Putamen (tissue), 1 donor: ENCODE measurements at regions not wholly inside any gene's neighbourhood (a gene's known extent, or its start where the extent isn't known, plus 50 kb on each side); places are given as distances from the start of the nearest gene placed in this dataset.
A peak's percentile ranks its signal among the peaks of the same experiment; 100 is the strongest.

ENCODE experiments used
- DNase-seq: peaks from one replicate; pipeline ENCODE4 v3.0.0-alpha.2; 2016; ENCODE audit warnings: low spot score

- DNase-seq, result no peak
These were observed 277.6 kb upstream of the SORCS1 start for GRCh38 chr10:107442035-107442505.

- no peak for DNase-seq
These were observed 276.2 kb upstream of the SORCS1 start for GRCh38 chr10:107440741-107441140.

- no peak for DNase-seq
These were observed 273.4 kb upstream of the SORCS1 start for GRCh38 chr10:107437921-107438320.

- DNase-seq, result no peak
These were observed 272.1 kb upstream of the SORCS1 start for GRCh38 chr10:107436568-107436967.

GRCh38 chr10:107434854-107435253 is 270.3 kb upstream of the SORCS1 start:
- DNase-seq, result no peak

GRCh38 chr10:107434201-107434600 is 269.7 kb upstream of the SORCS1 start:
- no peak for DNase-seq

- DNase-seq, result no peak
These were observed 269.1 kb upstream of the SORCS1 start for GRCh38 chr10:107433605-107434004.

GRCh38 chr10:107430446-107430845 is 265.9 kb upstream of the SORCS1 start:
- DNase-seq, result no peak

- no peak for DNase-seq
These were observed 262.5 kb upstream of the SORCS1 start for GRCh38 chr10:107427016-107427415.

- no peak for DNase-seq
These were observed 261.5 kb upstream of the SORCS1 start for GRCh38 chr10:107425931-107426553.

- DNase-seq, result no peak
These were observed 260.1 kb upstream of the SORCS1 start for GRCh38 chr10:107424628-107425027.

- DNase-seq, result no peak
These were observed 259.4 kb upstream of the SORCS1 start for GRCh38 chr10:107423903-107424302.

- no peak for DNase-seq
These were observed 258.2 kb upstream of the SORCS1 start for GRCh38 chr10:107422681-107423080.

- DNase-seq, result no peak
These were observed 255.7 kb upstream of the SORCS1 start for GRCh38 chr10:107420196-107420595.

- DNase-seq, result no peak
These were observed 253.7 kb upstream of the SORCS1 start for GRCh38 chr10:107418085-107418806.

- DNase-seq, result no peak
These were observed 252.9 kb upstream of the SORCS1 start for GRCh38 chr10:107417446-107417845.

GRCh38 chr10:107415446-107415845 is 250.9 kb upstream of the SORCS1 start:
- no peak for DNase-seq

GRCh38 chr10:107413971-107414370 is 249.5 kb upstream of the SORCS1 start:
- no peak for DNase-seq

GRCh38 chr10:107409522-107409921 is 245.0 kb upstream of the SORCS1 start:
- peak; percentile 16 for DNase-seq

GRCh38 chr10:107398115-107398514 is 233.6 kb upstream of the SORCS1 start:
- DNase-seq, result no peak

GRCh38 chr10:107391901-107392300 is 227.4 kb upstream of the SORCS1 start:
- no peak for DNase-seq

GRCh38 chr10:107390563-107390962 is 226.1 kb upstream of the SORCS1 start:
- DNase-seq, result no peak

- no peak for DNase-seq
These were observed 218.9 kb upstream of the SORCS1 start for GRCh38 chr10:107383357-107383756.

GRCh38 chr10:107379601-107380000 is 215.1 kb upstream of the SORCS1 start:
- no peak for DNase-seq
